SU-DHL-6 (cell line): ENCODE measurements at regions not wholly inside any gene's neighbourhood (a gene's known extent, or its start where the extent isn't known, plus 50 kb on each side); places are given as distances from the start of the nearest gene placed in this dataset.

Experiments
- H2AFZ ChIP-seq: fragments of 200-600 bp; sonication (generic); 2 replicates; pipeline ENCODE4 v1.6.1; 2014; ENCODE audit warnings: low read depth, mild to moderate bottlenecking, moderate library complexity, mixed read lengths, antibody characterized with exemption, low read length; ENCODE audit not compliant: severe bottlenecking
- H3F3A ChIP-seq: fragments of 200-600 bp; shearing (Covaris generic); 2 replicates; pipeline ENCODE4 v1.6.0; 2016; ENCODE audit warnings: antibody characterized with exemption, mild to moderate bottlenecking; ENCODE audit not compliant: insufficient read depth
- H3K27ac ChIP-seq: fragments of 200-600 bp; sonication (generic); 2 replicates; pipeline ENCODE4 v1.5.1; 2016; ENCODE audit warnings: low read depth, mild to moderate bottlenecking, low read length, moderate library complexity, mixed read lengths
- H3K27me3 ChIP-seq: fragments of 200-600 bp; sonication (generic), shearing (Covaris generic); 2 replicates; pipeline ENCODE4 v1.6.0; 2014; ENCODE audit warnings: mild to moderate bottlenecking, low read length
- H3K36me3 ChIP-seq: fragments of 200-600 bp; sonication (generic); 2 replicates; pipeline ENCODE4 v1.6.1; 2014; ENCODE audit warnings: mild to moderate bottlenecking, low read length, mixed read lengths
- H3K4me2 ChIP-seq: fragments of 300-600, 200-600 bp; shearing (Covaris generic), sonication (generic); 2 replicates; pipeline ENCODE4 v1.6.0; 2014; ENCODE audit warnings: low read length, low read depth, mild to moderate bottlenecking; ENCODE audit not compliant: poor library complexity, severe bottlenecking
- H3K4me3 ChIP-seq: fragments of 200-600 bp; sonication (generic); 2 replicates; pipeline ENCODE4 v1.5.1; 2014; ENCODE audit warnings: antibody characterized with exemption, low read length, mild to moderate bottlenecking, mixed read lengths; ENCODE audit not compliant: insufficient read depth, poor library complexity, severe bottlenecking
- H3K79me2 ChIP-seq: fragments of 200-600 bp; sonication (generic); 2 replicates; pipeline ENCODE4 v1.6.1; 2014; ENCODE audit warnings: mild to moderate bottlenecking, low read length, moderate library complexity; ENCODE audit not compliant: insufficient read depth
- H3K9ac ChIP-seq: fragments of 200-600 bp; sonication (generic); 2 replicates; pipeline ENCODE4 v1.7.0; 2014; ENCODE audit warnings: mild to moderate bottlenecking, low read length
- H3K9me2 ChIP-seq: fragments of 200-600 bp; sonication (generic); replicated peaks from 2 replicates; pipeline ENCODE4 v1.6.1; 2014; ENCODE audit warnings: low read length; ENCODE audit not compliant: insufficient read depth
- H3K9me3 ChIP-seq: fragments of 200-600 bp; sonication (generic); 2 replicates; pipeline ENCODE4 v1.6.1; 2014; ENCODE audit warnings: low read length, mixed read lengths; ENCODE audit not compliant: insufficient read depth
- H4K20me1 ChIP-seq: fragments of 200-600 bp; sonication (generic); 2 replicates; pipeline ENCODE4 v1.6.1; 2014; ENCODE audit warnings: low read depth, mild to moderate bottlenecking, antibody characterized with exemption, low read length, moderate library complexity, mixed read lengths
- EZH2phosphoT487 ChIP-seq: fragments of 200-600 bp; sonication (generic), shearing (Covaris generic); conservative IDR thresholded peaks from 2 replicates; pipeline ENCODE4 v1.6.1; 2018; ENCODE audit warnings: mild to moderate bottlenecking, antibody characterized with exemption, low read length, moderate library complexity, mixed read lengths
- TF ChIP-seq, protein P1 (sequence below): fragments of 200-600 bp; sonication (generic); IDR thresholded peaks from one replicate; pipeline ENCODE4 v1.5.1; 2017; ENCODE audit warnings: antibody characterized with exemption, mild to moderate bottlenecking, low read length, moderate library complexity; ENCODE audit not compliant: insufficient read depth, poor library complexity, severe bottlenecking

DNA sequence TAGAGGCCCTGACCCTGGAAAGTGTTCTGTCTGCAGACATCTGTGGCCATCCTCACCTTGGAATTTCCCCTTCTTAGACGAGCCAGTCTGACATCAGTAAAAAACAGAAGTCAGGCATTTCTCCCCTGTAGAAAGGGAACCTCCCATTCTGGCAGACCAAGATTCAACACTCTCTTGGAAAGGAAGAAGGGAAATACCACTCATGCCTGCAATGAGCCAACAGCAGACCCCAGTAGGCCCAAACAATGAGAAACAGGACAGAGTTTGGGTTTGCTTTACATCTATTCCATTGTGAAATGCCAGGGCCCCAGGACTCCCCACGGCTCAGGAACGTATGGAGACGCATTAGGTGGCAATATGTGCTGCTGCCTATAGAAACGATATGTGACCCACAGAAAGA lies 264.0 kb upstream of the NSMCE3 start:
- Histone ChIP-seq H3K9me2 (no peaks in the 10 kb centered on the region), H3K36me3 (no peaks in the 10 kb centered on the region), H3K27ac (no peak overlapping the region), H3K9ac (no peak overlapping the region), H3K9me3 (no peaks in the 10 kb centered on the region), H3F3A (no peaks in the 10 kb centered on the region), H2AFZ (no peak overlapping the region), H3K4me2 (no peak overlapping the region), H3K4me3 (no peak overlapping the region), H3K79me2 (no peaks in the 10 kb centered on the region), H3K27me3 (no peaks in the 10 kb centered on the region), H4K20me1 (no peaks in the 10 kb centered on the region)
- no peak for TF ChIP-seq EZH2phosphoT487
- TF ChIP-seq, protein P1, sequence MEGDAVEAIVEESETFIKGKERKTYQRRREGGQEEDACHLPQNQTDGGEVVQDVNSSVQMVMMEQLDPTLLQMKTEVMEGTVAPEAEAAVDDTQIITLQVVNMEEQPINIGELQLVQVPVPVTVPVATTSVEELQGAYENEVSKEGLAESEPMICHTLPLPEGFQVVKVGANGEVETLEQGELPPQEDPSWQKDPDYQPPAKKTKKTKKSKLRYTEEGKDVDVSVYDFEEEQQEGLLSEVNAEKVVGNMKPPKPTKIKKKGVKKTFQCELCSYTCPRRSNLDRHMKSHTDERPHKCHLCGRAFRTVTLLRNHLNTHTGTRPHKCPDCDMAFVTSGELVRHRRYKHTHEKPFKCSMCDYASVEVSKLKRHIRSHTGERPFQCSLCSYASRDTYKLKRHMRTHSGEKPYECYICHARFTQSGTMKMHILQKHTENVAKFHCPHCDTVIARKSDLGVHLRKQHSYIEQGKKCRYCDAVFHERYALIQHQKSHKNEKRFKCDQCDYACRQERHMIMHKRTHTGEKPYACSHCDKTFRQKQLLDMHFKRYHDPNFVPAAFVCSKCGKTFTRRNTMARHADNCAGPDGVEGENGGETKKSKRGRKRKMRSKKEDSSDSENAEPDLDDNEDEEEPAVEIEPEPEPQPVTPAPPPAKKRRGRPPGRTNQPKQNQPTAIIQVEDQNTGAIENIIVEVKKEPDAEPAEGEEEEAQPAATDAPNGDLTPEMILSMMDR, result no peak

DNA sequence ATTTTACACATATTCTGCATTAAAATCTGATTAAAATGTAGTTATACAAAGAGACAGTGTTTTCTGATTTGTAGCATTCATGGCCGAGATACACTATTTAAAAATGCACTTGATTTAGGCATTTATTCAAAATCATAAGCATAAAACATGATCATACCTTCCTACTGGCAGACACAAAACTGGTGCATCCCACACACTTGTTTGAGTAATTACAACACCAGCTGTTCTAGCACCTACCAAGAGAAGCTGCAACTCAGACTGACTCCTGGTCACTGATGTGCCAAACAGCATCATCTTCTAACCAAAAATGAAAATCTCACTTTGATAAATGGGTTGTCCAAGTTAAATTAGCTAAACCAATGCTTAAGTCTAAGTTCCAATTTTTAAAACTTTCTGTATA lies 262.7 kb upstream of the NSMCE3 start:
- H3K9me3 ChIP-seq, result no peaks in the 10 kb centered on the region
- H2AFZ ChIP-seq, result no peak overlapping the region

DNA sequence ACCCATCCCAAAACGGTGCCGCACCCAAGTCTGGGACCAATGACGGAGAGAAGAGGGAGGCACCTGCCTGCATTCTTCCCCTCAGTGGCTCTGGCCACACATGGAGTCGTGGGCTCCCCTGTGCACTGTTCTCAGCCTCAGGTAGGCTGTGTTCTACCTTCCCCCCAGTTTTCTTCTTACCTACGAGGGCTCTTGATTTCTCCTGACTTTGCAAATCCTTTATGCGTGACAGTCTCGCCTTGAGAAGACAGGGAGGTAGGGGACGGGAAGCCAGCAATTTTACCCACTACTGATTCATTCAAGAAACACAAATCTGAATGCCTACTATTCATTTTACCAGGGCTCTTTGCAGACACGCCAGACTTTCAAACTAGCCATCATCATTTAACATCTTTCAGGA lies 261.3 kb upstream of the NSMCE3 start:
- no peak for TF ChIP-seq EZH2phosphoT487
- TF ChIP-seq, protein P1, result no peak
- Histone ChIP-seq H3K27me3 (no peaks in the 10 kb centered on the region; the same call in 1 of the 2 replicates), H3K9me3 (no peaks in the 10 kb centered on the region)

More for the DNA sequence above, 262.7 kb upstream of the NSMCE3 start:
- Histone ChIP-seq H3K27ac (no peak overlapping the region), H4K20me1 (no peaks in the 10 kb centered on the region), H3K79me2 (no peaks in the 10 kb centered on the region), H3K9me2 (no peaks in the 10 kb centered on the region), H3K36me3 (no peaks in the 10 kb centered on the region), H3K4me2 (no peak overlapping the region), H3K27me3 (no peaks in the 10 kb centered on the region), H3K4me3 (no peak overlapping the region), H3F3A (no peaks in the 10 kb centered on the region), H3K9ac (no peak overlapping the region)
- TF ChIP-seq, protein P1, result no peak
- no peak for TF ChIP-seq EZH2phosphoT487

More for the DNA sequence above, 261.3 kb upstream of the NSMCE3 start:
- H3K79me2 ChIP-seq, result no peaks in the 10 kb centered on the region
- no peaks in the 10 kb centered on the region for H3F3A ChIP-seq
- no peaks in the 10 kb centered on the region for H4K20me1 ChIP-seq
- no peak overlapping the region for H3K27ac ChIP-seq
- no peaks in the 10 kb centered on the region for H3K9me2 ChIP-seq
- no peaks in the 10 kb centered on the region for H3K36me3 ChIP-seq
- no peak overlapping the region for H3K9ac ChIP-seq
- H3K4me3 ChIP-seq, result no peak overlapping the region
- H3K4me2 ChIP-seq, result no peak overlapping the region
- no peak overlapping the region for H2AFZ ChIP-seq
